H1 (cell line): ENCODE measurements at regions not wholly inside any gene's neighbourhood (a gene's known extent, or its start where the extent isn't known, plus 50 kb on each side); places are given as distances from the start of the nearest gene placed in this dataset.

Source experiments
- CEBPB ChIP-seq: IDR thresholded peaks from 2 replicates; pipeline ENCODE4 v1.6.1; 2012; ENCODE audit warnings: low read depth, low read length
- CHD2 ChIP-seq: IDR thresholded peaks from 2 replicates; pipeline ENCODE4 v1.6.1; 2012; ENCODE audit warnings: low read length, improper control_type of control experiment
- CTCF ChIP-seq, 3 experiments: IDR thresholded peaks; 1 replicate in 2 of 3; 2 replicates in 1 of 3; pipeline versions ENCODE4 v1.5.1 to v1.6.1; 2011; ENCODE audit warnings: low read length in 3 of 3, mild to moderate bottlenecking in 3 of 3, inconsistent platforms in 2 of 3, low read depth in 1 of 3, moderate library complexity in 1 of 3; ENCODE audit not compliant: insufficient read depth in 1 of 3; ENCODE audit errors: control extremely low read depth in 1 of 3
- POLR2A ChIP-seq, 2 experiments: IDR thresholded peaks; 1 replicate in 1 of 2; 2 replicates in 1 of 2; pipeline ENCODE4 v1.6.1; 2011; ENCODE audit warnings: low read depth in 2 of 2, low read length in 2 of 2, mild to moderate bottlenecking in 2 of 2; ENCODE audit errors: control extremely low read depth in 1 of 2
- ZNF274 ChIP-seq: IDR thresholded peaks from 2 replicates; pipeline ENCODE4 v1.7.0; 2012; ENCODE audit warnings: low read length, borderline replicate concordance; ENCODE audit errors: extremely low read depth

- no peak for TF ChIP-seq POLR2A (IDR thresholded peaks at IDR 0.05; ENCODE audit: control extremely low read depth in 1 of 2, low read depth in 2 of 2, low read length in 2 of 2)
- no peak for TF ChIP-seq CTCF (IDR thresholded peaks at IDR 0.05; ENCODE audit: control extremely low read depth in 1 of 3, insufficient read depth in 1 of 3, low read depth in 1 of 3, low read length in 3 of 3)
- no peak for TF ChIP-seq CHD2
- no peak for TF ChIP-seq ZNF274
- TF ChIP-seq CEBPB, result no peak
These were observed 1999.8 kb downstream of the LRRC4C start for GRCh38 chr11:39459606-39460005.
